ENCODE measurements at regions not wholly inside any gene's neighbourhood (a gene's known extent, or its start where the extent isn't known, plus 50 kb on each side); places are given as distances from the start of the nearest gene placed in this dataset.

GRCh38 chr2:134127496-134127895, 126.4 kb upstream of the MGAT5 start:
- TF ChIP-seq CTCF (conservative IDR thresholded peaks at IDR 0.05; ENCODE audit: low read length) = no peak
- DNase-seq (ENCODE audit: low read depth) = no peak
- no peak overlapping the region for H3K4me3 ChIP-seq (ENCODE audit: low read length)

- H3K4me3 ChIP-seq (ENCODE audit: low read length) = no peak overlapping the region
- no peak for TF ChIP-seq CTCF (conservative IDR thresholded peaks at IDR 0.05; ENCODE audit: low read length)
- no peak for DNase-seq (ENCODE audit: low read depth)
Observed at GRCh38 chr2:134128746-134129145, 125.1 kb upstream of the MGAT5 start.

- DNase-seq (ENCODE audit: low read depth) = no peak
- no peak overlapping the region for H3K4me3 ChIP-seq (ENCODE audit: low read length)
- TF ChIP-seq CTCF (conservative IDR thresholded peaks at IDR 0.05; ENCODE audit: low read length) = no peak
Observed at GRCh38 chr2:134129900-134130537, 123.9 kb upstream of the MGAT5 start.

GRCh38 chr2:134131681-134132489, 122.0 kb upstream of the MGAT5 start:
- H3K4me3 ChIP-seq (ENCODE audit: low read length) = no peak overlapping the region
- DNase-seq (ENCODE audit: low read depth) = no peak
- no peak for TF ChIP-seq CTCF (conservative IDR thresholded peaks at IDR 0.05; ENCODE audit: low read length)

GRCh38 chr2:134132490-134132857, 121.4 kb upstream of the MGAT5 start:
- no peak for TF ChIP-seq CTCF (conservative IDR thresholded peaks at IDR 0.05; ENCODE audit: low read length)
- H3K4me3 ChIP-seq (ENCODE audit: low read length) = no peak overlapping the region
- DNase-seq (ENCODE audit: low read depth) = no peak

GRCh38 chr2:134133622-134134312, 120.1 kb upstream of the MGAT5 start:
- DNase-seq (ENCODE audit: low read depth) = no peak
- TF ChIP-seq CTCF (conservative IDR thresholded peaks at IDR 0.05; ENCODE audit: low read length) = no peak
- no peak overlapping the region for H3K4me3 ChIP-seq (ENCODE audit: low read length)
